GM10266 (cell line): ENCODE measurements at regions not wholly inside any gene's neighbourhood (a gene's known extent, or its start where the extent isn't known, plus 50 kb on each side); places are given as distances from the start of the nearest gene placed in this dataset.

Experiments used
- DNase-seq: peaks from one replicate; pipeline ENCODE4 v3.0.0; 2012; ENCODE audit errors: extremely low spot score
- TF ChIP-seq, protein P1 (sequence below): IDR thresholded peaks from 2 replicates; pipeline ENCODE4 v1.5.1; 2012; ENCODE audit warnings: mild to moderate bottlenecking, low read depth; ENCODE audit not compliant: control insufficient read depth, insufficient read depth; ENCODE audit errors: missing control alignments

DNA sequence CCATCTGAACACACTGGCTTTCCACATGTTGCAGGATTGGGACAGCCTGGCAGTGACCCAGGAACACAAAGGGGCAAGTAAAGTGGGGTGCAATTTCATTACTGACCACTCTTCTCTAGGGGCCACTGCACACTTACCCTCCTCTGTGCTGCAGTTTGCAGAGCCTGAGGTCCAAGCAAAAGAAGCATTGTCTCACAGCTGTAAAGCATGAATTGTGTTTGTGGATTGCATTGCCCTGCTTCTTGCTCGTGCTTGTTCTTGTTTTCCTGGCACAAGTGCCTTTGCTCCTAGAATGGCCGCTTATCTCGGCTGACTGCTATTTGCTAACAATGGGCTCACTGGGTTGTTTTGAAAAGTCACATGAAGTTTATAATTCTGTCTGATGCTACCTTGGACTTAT, 209.1 kb upstream of the JADE1 start:
- TF ChIP-seq, protein P1, sequence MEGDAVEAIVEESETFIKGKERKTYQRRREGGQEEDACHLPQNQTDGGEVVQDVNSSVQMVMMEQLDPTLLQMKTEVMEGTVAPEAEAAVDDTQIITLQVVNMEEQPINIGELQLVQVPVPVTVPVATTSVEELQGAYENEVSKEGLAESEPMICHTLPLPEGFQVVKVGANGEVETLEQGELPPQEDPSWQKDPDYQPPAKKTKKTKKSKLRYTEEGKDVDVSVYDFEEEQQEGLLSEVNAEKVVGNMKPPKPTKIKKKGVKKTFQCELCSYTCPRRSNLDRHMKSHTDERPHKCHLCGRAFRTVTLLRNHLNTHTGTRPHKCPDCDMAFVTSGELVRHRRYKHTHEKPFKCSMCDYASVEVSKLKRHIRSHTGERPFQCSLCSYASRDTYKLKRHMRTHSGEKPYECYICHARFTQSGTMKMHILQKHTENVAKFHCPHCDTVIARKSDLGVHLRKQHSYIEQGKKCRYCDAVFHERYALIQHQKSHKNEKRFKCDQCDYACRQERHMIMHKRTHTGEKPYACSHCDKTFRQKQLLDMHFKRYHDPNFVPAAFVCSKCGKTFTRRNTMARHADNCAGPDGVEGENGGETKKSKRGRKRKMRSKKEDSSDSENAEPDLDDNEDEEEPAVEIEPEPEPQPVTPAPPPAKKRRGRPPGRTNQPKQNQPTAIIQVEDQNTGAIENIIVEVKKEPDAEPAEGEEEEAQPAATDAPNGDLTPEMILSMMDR, result no peak
- no peak for DNase-seq

DNA sequence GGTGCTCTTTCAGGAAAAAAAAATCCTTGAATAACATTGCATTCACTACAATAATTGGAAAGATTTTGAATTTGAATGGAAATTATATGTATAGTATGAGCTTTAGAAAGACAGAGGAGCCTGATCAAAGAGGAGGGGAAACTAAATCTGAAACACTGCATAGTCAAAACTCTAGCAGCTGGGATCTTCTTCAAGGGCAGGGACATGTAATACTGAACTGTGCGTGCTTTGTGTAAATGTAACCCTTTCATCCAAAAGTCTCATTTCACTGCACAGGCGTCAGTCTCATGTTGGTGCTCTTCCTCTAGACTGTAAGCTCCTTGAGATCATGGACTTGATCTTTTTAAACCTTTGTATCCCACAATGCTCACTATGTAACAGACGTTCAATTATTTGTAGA, 212.0 kb upstream of the JADE1 start:
- TF ChIP-seq, protein P1, result no peak
- no peak for DNase-seq

DNA sequence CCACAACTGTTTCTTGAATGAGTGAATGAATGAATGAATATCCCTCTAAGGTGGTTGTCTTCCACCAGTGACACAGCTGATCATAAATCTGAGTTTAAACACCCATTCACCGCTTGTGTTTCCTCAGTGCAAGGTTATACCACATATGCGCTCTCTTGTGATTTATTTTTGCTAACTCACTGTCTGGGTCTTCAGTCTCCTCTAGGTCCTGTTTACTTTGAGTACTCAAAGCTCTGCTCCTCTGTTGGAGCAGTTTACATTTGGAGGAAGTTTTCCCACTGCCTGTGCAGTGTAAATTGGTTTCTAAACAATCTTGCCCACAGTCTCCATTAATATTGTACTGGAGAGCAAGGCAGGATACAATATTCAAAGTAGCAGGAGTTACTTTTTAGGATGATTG, 212.6 kb upstream of the JADE1 start:
- no peak for DNase-seq
- TF ChIP-seq, protein P1, result no peak

DNA sequence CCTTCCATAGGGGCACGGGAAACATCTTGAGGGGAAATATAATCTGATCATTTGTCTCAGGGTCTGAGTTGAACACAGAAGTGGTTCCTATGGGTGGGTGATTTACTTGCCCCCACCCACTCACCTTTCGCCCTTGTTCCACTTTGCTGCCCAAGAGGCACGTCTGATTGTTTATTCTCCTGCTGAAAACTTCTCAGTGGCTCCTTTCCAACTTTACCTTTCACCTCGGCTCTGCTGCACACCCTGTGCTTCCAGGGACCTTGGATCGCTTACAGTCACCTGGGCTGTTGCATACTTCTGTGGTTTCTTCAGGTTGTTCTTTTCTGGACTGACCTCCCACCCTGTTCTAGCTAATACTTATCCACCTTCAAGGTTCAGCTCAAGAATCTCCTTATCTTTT, 213.4 kb upstream of the JADE1 start:
- DNase-seq, result no peak
- TF ChIP-seq, protein P1, result no peak

DNA sequence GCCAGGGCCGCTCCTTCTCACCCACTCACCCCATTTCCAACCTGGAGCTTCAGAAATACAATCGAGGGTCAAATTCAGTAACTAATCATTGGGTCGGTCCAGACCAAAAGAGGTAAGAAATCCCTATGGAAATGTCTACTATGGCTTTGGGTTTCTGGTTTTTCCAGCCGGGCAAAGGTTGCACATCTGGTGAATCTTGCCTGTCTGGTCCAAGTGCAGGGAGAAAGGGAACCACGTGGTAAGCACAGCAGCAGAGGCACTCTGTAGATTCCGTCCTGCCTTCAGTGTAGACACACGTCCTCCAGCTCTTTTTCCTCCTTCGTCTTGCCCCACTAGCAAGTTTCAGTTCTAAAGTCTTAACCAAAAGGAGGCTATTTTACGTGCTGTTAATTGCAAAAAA, 218.0 kb upstream of the JADE1 start:
- TF ChIP-seq, protein P1, result no peak
- no peak for DNase-seq

DNA sequence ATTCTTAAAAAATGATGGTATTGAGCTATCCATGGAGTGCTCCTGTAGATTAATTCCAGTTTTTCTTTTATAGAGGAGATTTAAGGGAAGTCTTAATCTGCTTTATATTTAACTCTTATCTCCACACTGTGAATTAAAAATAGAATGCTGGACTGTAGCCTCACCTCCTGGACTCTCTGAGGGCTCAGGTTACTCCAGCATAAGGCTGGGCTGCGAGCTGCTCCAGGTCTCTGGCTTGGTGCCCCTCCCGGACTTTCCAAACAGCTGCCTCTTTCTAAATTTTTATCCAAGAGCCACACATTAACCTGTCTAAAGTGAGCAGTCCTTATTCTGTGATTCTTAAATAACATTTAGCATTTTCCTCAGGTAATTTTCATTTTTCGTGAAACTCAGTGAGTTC, 218.7 kb upstream of the JADE1 start:
- DNase-seq, result no peak

DNA sequence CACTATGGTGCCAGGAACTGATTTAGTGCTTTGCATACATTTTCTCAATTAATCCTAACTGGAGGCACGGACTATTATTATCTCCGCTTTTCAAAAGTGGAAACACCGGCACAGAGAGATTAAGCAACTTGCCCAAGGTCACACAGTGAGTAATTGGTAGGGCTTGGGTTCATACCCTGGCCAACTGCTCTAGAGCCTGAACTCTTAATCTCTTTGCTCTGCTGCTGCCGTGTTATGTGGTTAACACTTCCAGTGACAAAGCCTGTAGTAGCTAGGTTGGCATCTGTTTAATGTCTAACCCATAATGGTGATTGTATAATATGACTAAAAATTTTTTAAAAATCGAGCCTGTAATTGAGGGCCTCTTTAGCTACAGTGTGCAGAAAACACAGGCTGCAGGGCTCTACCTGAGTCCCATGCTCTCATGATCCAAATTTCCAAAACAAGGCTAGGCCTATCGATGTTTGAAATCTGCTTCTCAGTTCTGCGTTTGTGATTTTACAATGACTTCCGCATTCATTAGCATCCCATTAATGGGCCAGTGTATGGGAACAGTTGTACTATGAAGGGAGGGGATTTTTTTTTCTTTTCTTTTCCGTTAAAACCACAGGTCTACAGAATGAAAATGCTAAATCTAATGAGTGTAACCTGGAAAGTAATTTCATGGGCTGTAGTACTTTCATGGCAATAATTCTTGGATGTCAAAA, 219.3 kb upstream of the JADE1 start:
- TF ChIP-seq, protein P1, result no peak
- DNase-seq, result no peak

More for the DNA sequence above, 218.7 kb upstream of the JADE1 start:
- TF ChIP-seq, protein P1, result no peak
